ENCODE measurements at regions not wholly inside any gene's neighbourhood (a gene's known extent, or its start where the extent isn't known, plus 50 kb on each side); places are given as distances from the start of the nearest gene placed in this dataset.

GRCh38 chr2:185939858-185940257 lies 201.3 kb downstream of the FSIP2 start:
- TF ChIP-seq CTCF (conservative IDR thresholded peaks at IDR 0.05; ENCODE audit: low read depth, low read length) (no peak), EZH2phosphoT487 (IDR thresholded peaks at IDR 0.05; ENCODE audit: borderline replicate concordance, low read length) (no peak), EZH2 (IDR thresholded peaks at IDR 0.05; ENCODE audit: low read length, unreplicated experiment) (no peak)

Data from PC-3 (cell line).